HG03095 (cell line): ENCODE measurements at regions not wholly inside any gene's neighbourhood (a gene's known extent, or its start where the extent isn't known, plus 50 kb on each side); places are given as distances from the start of the nearest gene placed in this dataset.
"Not testable (repeated sequence)": the region's sequence is repeated elsewhere in the genome, so short reads cannot be mapped to it uniquely, and the experiment has no call there.

ENCODE experiments used
- ATAC-seq: cut with Tn5 transposase; IDR thresholded peaks from one replicate; pipeline ENCODE4 v1.9.1; 2021; ENCODE audit warnings: moderate library complexity; ENCODE audit not compliant: unreplicated experiment

DNA sequence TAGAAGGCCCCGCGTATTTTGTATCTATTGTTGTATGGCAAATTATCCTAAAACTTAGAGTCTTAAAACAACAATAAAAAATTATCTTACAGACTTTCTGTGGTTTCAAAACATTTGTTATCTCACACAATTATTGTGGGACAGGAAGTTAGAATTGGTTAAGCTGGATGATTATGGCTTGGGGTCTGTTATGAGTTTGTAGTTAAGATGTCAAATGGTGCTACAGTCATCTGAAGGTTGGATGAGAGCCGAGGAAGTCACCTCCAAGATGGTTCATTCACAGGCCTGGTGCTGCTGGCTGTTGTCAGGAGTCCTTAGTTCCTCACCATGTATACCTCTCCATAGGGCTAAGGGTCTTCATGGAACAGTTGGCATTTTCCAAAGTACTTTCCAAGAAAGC is 175.6 kb upstream of the FANCL start:
- no peak for ATAC-seq

DNA sequence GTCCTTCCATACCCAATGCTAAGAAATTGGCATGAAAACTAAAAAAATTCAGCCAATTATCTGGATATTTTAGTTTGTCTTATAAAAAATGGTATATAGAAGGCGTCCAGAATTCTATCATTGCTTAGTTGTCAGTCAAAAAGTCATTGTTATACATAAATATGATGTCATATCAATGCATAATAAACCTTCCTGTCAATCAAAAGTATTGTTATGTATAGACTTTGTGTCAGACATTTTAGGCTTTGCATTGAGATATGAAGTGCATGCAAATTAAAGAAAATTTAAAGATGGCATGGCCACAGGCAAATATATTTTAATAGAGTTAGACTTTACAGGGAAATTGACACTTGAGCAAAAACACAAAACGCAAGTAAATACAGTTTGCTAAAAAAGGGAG is 173.4 kb upstream of the FANCL start:
- no peak for ATAC-seq

DNA sequence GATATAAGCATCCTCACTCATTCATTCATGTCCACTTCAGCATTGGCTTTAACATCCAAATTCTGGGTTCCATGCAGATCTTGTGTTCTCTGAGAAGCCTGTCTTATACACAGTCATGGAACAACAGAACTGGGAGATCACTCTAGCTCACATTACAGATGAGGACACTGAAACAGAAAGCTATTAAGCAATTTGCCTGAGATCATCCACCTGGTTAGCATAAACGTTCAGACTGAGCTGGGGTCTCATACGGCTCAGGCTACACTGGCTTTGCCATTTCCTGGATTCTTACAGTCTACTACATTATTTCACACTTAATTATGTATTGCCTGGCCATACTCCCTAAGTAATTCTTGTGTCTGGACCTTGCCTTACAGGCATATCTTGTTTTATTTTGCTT is 169.4 kb upstream of the FANCL start:
- ATAC-seq = no peak

DNA sequence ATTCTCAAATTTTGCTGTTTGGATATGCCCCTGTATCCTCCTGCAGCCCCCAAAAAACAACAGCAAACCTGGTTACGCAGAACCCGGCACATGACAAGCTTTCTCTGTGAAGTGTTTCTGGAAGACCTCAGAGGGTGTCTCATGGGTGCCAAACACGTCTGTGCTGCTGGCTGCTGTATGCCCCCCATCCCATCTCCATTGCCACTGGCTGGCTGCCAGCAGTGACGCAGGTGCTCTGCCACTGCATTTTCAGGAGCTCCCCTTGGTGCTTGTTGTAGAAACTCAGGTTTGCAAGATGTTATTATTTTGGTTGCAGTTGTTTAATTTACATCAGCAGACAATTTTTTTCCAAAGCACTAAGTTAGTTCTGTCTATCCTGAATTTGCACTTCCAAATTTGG is 166.4 kb upstream of the FANCL start:
- ATAC-seq = no peak

DNA sequence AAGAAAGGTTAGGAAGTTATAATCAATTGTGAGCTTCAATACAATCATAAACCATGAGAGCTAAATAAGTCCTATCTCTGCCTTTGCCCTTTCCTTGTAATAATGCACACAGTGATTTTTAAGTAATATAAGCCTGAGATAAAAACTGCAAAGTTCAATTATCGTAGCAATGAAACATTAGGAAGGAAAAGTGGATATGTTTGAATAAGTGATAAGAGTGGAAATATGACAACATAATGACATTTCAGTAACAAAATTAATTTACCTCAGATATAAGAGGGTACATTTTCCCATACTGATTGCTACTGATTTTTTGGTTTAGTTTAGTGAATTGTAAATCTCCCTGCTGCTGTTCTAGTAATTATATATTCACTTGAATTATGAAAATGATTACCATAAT is 164.2 kb upstream of the FANCL start:
- ATAC-seq = no peak

GRCh38 chr2:58401936-58402335 is 160.8 kb upstream of the FANCL start:
- no peak for ATAC-seq

DNA sequence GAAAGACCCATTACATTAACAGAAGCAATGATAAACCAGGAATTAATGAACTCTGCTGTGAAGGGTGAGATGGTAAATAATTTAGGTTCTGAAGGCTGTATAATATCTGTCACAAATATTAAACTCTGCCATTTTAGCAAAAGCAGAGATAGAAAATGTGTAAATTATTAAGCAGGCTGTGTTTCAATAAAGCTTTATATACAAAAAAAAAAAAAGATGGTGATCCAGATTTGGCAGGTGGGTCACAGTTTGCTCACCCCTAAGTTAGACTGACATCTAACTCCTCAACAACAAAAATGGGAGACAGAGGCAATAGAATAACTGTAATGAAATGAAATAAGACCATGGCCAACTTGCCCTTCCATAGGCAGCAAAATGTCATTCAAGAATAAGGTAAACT is 157.3 kb upstream of the FANCL start:
- ATAC-seq = no peak

GRCh38 chr2:58387701-58388100 is 146.6 kb upstream of the FANCL start:
- no peak for ATAC-seq

DNA sequence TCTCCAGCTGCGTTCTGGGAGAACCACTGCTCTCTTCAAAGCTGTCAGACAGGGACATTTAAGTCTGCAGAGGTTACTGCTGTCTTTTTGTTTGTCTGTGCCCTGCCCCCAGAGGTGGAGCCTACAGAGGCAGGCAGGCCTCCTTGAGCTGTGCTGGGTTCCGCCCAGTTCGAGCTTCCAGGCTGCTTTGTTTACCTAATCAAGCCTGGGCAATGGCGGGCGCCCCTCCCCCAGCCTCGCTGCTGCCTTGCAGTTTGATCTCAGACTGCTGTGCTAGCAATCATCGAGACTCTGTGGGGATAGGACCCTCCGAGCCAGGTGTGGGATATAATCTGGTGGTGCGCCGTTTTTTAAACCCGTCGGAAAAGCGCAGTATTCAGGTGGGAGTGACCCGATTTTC is 145.8 kb upstream of the FANCL start:
- ATAC-seq = not testable (repeated sequence)

DNA sequence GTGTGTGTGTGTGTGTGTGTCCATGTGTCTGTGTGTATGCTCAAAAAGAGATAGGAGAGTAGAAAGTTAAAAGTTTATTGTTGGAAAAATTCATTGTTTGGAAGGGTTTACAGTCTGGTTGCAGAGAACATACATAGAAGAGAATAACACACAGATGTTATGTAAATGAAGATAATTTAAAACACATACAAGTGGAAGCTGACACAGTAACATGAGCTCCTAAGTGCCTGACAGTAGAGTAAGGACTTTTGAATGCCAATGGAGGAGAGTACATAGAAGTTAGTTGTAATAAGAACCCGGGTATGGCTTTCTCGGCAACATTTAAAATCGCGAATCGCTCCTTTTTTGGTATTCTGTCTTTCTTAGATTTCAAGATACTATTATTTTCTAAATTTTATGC is 137.0 kb upstream of the FANCL start:
- ATAC-seq = no peak

GRCh38 chr2:58377181-58377580 is 136.1 kb upstream of the FANCL start:
- ATAC-seq = no peak

DNA sequence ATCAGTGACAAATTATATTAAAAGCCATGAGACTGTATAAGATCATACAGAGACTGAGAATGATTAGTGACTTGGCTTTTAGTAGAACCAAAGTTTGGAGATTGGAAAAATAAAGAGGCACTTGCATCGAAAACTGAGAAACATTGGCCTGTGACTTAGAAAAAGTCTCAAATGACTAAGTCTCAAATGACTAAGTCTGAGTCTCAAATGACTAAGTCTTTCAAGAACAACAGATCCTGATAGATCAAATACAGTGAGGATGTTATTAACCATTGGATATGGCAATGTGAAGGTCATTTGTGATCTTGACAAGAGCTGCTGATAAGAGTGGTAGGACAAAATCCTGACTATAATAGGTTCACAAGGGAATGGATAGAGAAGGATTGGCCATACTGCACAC is 135.5 kb upstream of the FANCL start:
- no peak for ATAC-seq

DNA sequence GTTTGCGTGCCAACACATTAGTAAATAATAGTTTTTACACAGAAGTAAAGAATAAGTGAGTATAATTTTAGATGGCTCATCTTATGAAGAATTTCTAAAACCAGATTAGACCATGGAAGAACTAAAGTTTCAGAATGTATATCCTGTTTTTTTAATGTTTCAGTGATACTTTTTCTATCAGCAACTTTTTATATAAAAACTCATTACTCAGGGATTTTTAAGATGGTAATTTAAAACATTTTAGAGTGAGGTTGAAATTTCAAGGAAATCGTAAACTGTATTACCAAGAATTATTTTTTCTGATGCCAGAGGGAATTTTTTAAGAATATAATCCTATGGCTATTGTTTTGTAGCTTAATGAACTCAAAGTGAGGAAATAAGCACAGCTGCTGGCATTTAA is 128.5 kb upstream of the FANCL start:
- no peak for ATAC-seq

- ATAC-seq = no peak
These were observed 123.0 kb upstream of the FANCL start for GRCh38 chr2:58364098-58364497.

- ATAC-seq = no peak
These were observed 116.9 kb upstream of the FANCL start for GRCh38 chr2:58358026-58358425.

- ATAC-seq = no peak
These were observed 116.4 kb upstream of the FANCL start for GRCh38 chr2:58357521-58357920.

DNA sequence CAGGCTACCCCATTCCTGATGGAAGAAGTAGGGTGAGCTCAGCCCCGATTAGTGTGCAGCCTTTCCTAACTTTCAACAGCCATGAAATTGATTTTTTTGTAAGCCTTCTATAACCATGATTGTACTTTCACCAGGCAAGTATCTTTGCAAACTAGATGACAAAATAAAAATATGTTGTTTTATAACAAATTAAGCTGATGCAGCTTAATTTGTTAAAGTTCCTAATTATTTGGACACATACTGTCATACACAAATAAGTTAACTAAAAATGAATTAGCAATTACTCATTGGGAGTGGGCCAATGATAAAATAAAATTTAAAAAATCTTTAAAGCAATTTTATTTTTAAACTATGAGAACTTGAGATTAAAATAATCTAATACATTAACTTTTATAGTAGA is 113.1 kb upstream of the FANCL start:
- no peak for ATAC-seq

DNA sequence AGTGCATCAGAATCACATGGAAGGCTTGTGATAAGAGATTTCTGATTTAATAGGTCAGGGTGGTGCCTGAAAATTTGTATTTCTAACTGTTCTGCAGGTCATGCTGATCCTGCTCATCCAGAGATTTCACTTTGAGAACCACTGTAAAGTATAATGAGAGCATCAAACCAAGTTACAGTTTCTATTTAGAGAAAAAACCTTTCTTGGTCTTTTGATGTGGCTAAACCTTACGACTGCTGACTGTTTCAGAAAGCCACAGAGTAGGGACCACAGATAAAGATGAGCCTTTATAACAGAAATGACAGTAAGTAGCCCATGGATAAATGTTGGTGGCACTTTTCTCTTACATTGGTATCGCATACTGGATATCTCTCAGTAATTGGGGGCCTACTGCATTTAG is 109.4 kb upstream of the FANCL start:
- peak; percentile 95 for ATAC-seq

- no peak for ATAC-seq
These were observed 106.7 kb upstream of the FANCL start for GRCh38 chr2:58347810-58348209.

DNA sequence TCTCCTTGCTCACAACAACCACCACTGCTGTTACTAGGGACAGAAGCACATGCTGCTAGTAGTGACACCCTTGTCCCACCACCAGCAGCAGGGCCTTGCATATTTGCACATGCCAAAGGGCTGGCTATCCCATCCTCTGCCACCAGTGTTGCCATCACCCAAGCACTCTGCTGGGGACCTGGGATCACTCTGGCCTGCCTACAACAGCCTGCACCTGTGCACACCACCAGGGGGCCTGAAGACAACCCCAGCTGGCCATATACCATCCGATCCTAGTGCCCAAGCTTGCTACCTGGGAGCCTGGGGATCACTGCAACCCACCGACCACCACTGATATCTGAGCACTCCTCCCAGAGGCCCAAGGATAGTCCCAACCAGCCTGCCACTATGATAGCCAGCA is 99.9 kb upstream of the FANCL start:
- no peak for ATAC-seq

DNA sequence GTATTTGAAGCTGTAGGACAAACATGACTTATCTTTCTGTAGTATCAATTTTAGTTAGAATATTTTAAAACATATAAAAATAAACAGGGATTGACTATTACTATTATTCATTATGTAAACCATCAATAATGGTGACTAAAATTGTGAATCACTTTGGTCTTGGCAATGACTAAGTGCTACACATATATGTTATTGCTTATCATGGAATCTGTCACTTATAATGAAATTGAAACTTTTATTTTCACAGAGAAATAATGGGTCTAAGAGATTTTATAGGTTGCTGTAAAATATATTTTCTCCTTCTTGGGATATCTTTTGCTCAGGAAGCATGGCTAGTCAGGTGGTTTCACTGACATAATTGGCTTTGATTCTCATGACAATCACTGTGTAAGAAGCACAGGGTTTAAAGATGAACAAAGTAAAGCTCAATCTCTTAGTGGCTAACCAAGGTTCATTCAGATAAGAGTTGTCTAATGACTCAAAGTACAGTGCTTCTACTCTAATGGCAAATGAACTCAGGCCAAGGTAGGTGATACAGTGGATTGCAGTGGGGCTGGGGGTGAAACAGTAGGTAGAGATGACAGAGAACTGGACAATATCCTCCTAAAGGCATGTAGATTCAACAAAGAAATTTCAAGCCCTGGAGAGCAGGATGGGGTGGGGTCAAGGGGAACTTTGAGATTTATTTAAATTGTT is 98.6 kb upstream of the FANCL start:
- ATAC-seq = no peak

GRCh38 chr2:58336416-58336815 is 95.3 kb upstream of the FANCL start:
- ATAC-seq = no peak

- ATAC-seq = no peak
These were observed 93.3 kb upstream of the FANCL start for GRCh38 chr2:58334414-58334813.
